ENCODE measurements at regions not wholly inside any gene's neighbourhood (a gene's known extent, or its start where the extent isn't known, plus 50 kb on each side); places are given as distances from the start of the nearest gene placed in this dataset.

- TF ChIP-seq CTCF (IDR thresholded peaks at IDR 0.05) (no peak), POLR2A (IDR thresholded peaks at IDR 0.05) (no peak)
Observed at GRCh38 chr3:177322881-177323280, 125.6 kb upstream of the TBL1XR1 start.

Data from adrenal gland (tissue), 5 donors.